HepG2 (cell line): ENCODE measurements at regions not wholly inside any gene's neighbourhood (a gene's known extent, or its start where the extent isn't known, plus 50 kb on each side); places are given as distances from the start of the nearest gene placed in this dataset.
A peak's percentile ranks its signal among the peaks of the same experiment; 100 is the strongest.

Experiments
- ATAC-seq: fragments of 200-7000 bp; cut with Tn5 transposase; 3 replicates; pipeline ENCODE4 v1.9.1; 2020; ENCODE audit warnings: mild to moderate bottlenecking, moderate library complexity
- BruUV-seq: library from RNA; stranded (reverse); fragments of 400-500 nt; replicated peaks from 2 replicates; lab custom pipeline; 2021; lab: Mats Ljungman, UMichigan
- CTCF ChIA-PET: fragments of 300-600 bp; formaldehyde crosslinking; extraction: SDS; loops from one replicate; lab custom pipeline; 2021; ENCODE audit warnings: low total read pairs, inconsistent platforms, low intra/inter-chr PET ratio; lab: Yijun Ruan, JAX
- POLR2A ChIA-PET: fragments of 350-600 bp; sonication (Branson Sonifier 250); formaldehyde crosslinking; loops from one replicate; lab custom pipeline; 2020; ENCODE audit warnings: antibody characterized with exemption, inconsistent platforms; lab: Yijun Ruan, JAX
- DNase-seq: peaks from one replicate; pipeline ENCODE4 v3.0.0-alpha.2; 2015; ENCODE audit warnings: low spot score
- FAIRE-seq: peaks from 3 replicates; lab custom pipeline; 2011; peaks lifted over from hg19 to GRCh38; lab: Jason Lieb, UNC
- H2AFZ ChIP-seq: one replicate; pipeline ENCODE4 v1.6.1; 2011; ENCODE audit warnings: low read length, inconsistent platforms
- H3K27ac ChIP-seq: fragments of 300-600 bp; 3 replicates; pipeline ENCODE4 v1.8.0; 2011; ENCODE audit warnings: mixed run types, mild to moderate bottlenecking, mixed read lengths, low read length, inconsistent platforms; ENCODE audit not compliant: insufficient read depth; ENCODE audit errors: extremely low read length
- H3K27me3 ChIP-seq, 2 experiments: fragments of 200-600 bp in 1 of 2; 2 replicates in 1 of 2; 3 replicates in 1 of 2; pipeline versions ENCODE4 v1.6.0 to v1.8.0; 2011; ENCODE audit warnings: low read length in 2 of 2, mild to moderate bottlenecking in 2 of 2, moderate library complexity in 2 of 2, inconsistent platforms in 1 of 2; ENCODE audit not compliant: insufficient read depth in 2 of 2, control insufficient read depth in 1 of 2
- H3K36me3 ChIP-seq, 2 experiments: fragments of 200-600 bp in 1 of 2; replicated peaks in 1 of 2; 2 replicates in 1 of 2; 3 replicates in 1 of 2; pipeline versions ENCODE4 v1.5.1 to v1.8.0; 2011; ENCODE audit warnings: low read length in 2 of 2, inconsistent platforms in 1 of 2; ENCODE audit not compliant: insufficient read depth in 2 of 2, control insufficient read depth in 1 of 2
- H3K4me1 ChIP-seq: 2 replicates; pipeline ENCODE4 v1.5.1; 2012; ENCODE audit warnings: low read length, inconsistent platforms; ENCODE audit not compliant: insufficient read depth
- H3K4me2 ChIP-seq: 2 replicates; pipeline ENCODE4 v1.6.0; 2011; ENCODE audit warnings: low read depth, low read length, inconsistent platforms
- H3K4me3 ChIP-seq, 3 experiments: fragments of 200-600 bp in 1 of 3; sonication (generic), shearing (Covaris generic) in 1 of 3; replicated peaks in 1 of 3; 2 replicates each; pipeline ENCODE4 v1.5.1; 2011 to 2016; ENCODE audit warnings: low read length in 3 of 3, inconsistent platforms in 2 of 3, low read depth in 2 of 3, mild to moderate bottlenecking in 2 of 3, control low read depth in 1 of 3, mixed read lengths in 1 of 3; ENCODE audit not compliant: insufficient read depth in 1 of 3
- H3K79me2 ChIP-seq: one replicate; pipeline ENCODE4 v1.6.1; 2011; ENCODE audit warnings: low read length, inconsistent platforms; ENCODE audit not compliant: insufficient read depth
- H3K9ac ChIP-seq: 2 replicates; pipeline ENCODE4 v1.6.0; 2011; ENCODE audit warnings: mild to moderate bottlenecking, low read depth, low read length, inconsistent platforms; ENCODE audit not compliant: insufficient read depth
- H3K9me3 ChIP-seq: 2 replicates; pipeline ENCODE4 v1.5.1; 2012; ENCODE audit warnings: mild to moderate bottlenecking, low read length
- H4K20me1 ChIP-seq: 2 replicates; pipeline ENCODE4 v1.6.0; 2011; ENCODE audit warnings: inconsistent platforms, mild to moderate bottlenecking, low read length, moderate library complexity; ENCODE audit not compliant: insufficient read depth
- CHD4 ChIP-seq: fragments of 200-600 bp; sonication (generic); IDR thresholded peaks from 2 replicates; pipeline ENCODE4 v1.7.0; 2017; ENCODE audit warnings: mild to moderate bottlenecking, low read length, borderline replicate concordance
- HNRNPK ChIP-seq: fragments of 200-400 bp; formaldehyde crosslinking; IDR thresholded peaks from 2 replicates; pipeline ENCODE4 v1.6.1; 2018; ENCODE audit warnings: low read length, low read depth, moderate library complexity, mild to moderate bottlenecking; ENCODE audit not compliant: poor library complexity, severe bottlenecking
- SIN3A ChIP-seq: IDR thresholded peaks from 2 replicates; pipeline ENCODE4 v1.6.1; 2011; ENCODE audit warnings: low read depth, mild to moderate bottlenecking, control low read depth, low read length, borderline replicate concordance
- SRF ChIP-seq: IDR thresholded peaks from 2 replicates; pipeline ENCODE4 v1.6.1; 2011; ENCODE audit warnings: mild to moderate bottlenecking, low read depth, low read length, moderate library complexity
- ZBTB42 ChIP-seq: sonication (generic); formaldehyde crosslinking; IDR thresholded peaks from 2 replicates; pipeline ENCODE4 v1.5.0; 2020; ENCODE audit warnings: mild to moderate bottlenecking, missing genetic modification reagents
- ZNF207 ChIP-seq: fragments of 450-650 bp; IDR thresholded peaks from 2 replicates; pipeline ENCODE4 v1.6.1; 2016; ENCODE audit warnings: antibody characterized with exemption, borderline replicate concordance
- ZNF501 ChIP-seq: sonication (generic); formaldehyde crosslinking; IDR thresholded peaks from 2 replicates; pipeline ENCODE4 v1.5.1; 2020; ENCODE audit warnings: mild to moderate bottlenecking, moderate library complexity, missing genetic modification reagents
- ZNF773 ChIP-seq: sonication (generic); formaldehyde crosslinking; IDR thresholded peaks from 2 replicates; pipeline ENCODE4 v1.4.0; 2020; ENCODE audit warnings: missing genetic modification reagents, borderline replicate concordance
- WGBS: methylation state at CpG from one replicate; pipeline ENCODE4 v1.1.6; 2017; ENCODE audit warnings: low lambda C conversion rate; 5-methylcytosine and 5-hydroxymethylcytosine counted together
- in situ Hi-C: cut with HindIII; loops from 2 replicates; pipeline ENCODE4 v1.10.0; 2017; ENCODE audit warnings: low pct_unique_long_range_greater_than_20kb; ENCODE audit not compliant: extremely low pct_ligation_motif_present
- intact Hi-C: fragments of 100-400 bp; cut with micrococcal nuclease; formaldehyde crosslinking; loops from one replicate; pipeline ENCODE4 v1.10.0; 2022; ENCODE audit not compliant: unreplicated experiment

GRCh38 chr7:32289651-32290414 lies 200.3 kb downstream of the LSM5 start (continued):
- TF ChIP-seq SRF (no peak), CHD4 (no peak), ZNF773 (no peak), SIN3A (no peak), ZNF207 (no peak)

GRCh38 chr7:32285698-32286097 lies 204.5 kb downstream of the LSM5 start:
- no TSS peak for BruUV-seq
- no peaks in the 10 kb centered on the region for H3K27me3 ChIP-seq
- no peaks in the 10 kb centered on the region for H4K20me1 ChIP-seq
- DNase-seq (no peak), ATAC-seq (no peak), FAIRE-seq (no peak)
- no peak overlapping the region for H2AFZ ChIP-seq
- H3K36me3 ChIP-seq: no peaks in the 10 kb centered on the region
- H3K4me2 ChIP-seq: no peak overlapping the region
- H3K79me2 ChIP-seq: no peaks in the 10 kb centered on the region
- POLR2A ChIA-PET: no interaction called here
- TF ChIP-seq HNRNPK (peak; percentile 65), ZBTB42 (CRISPR knock-in tag) (no peak)
- 10% methylated on average over 2 of the region's 2 CpGs for WGBS
- in situ Hi-C loops: no loop called here
- no peak overlapping the region for H3K4me3 ChIP-seq
- no peak overlapping the region for H3K27ac ChIP-seq
- no peaks in the 10 kb centered on the region for H3K4me1 ChIP-seq
- H3K9me3 ChIP-seq: no peaks in the 10 kb centered on the region
- CTCF ChIA-PET: no interaction called here
- intact Hi-C loops: no loop called here
- no peak overlapping the region for H3K9ac ChIP-seq

DNA sequence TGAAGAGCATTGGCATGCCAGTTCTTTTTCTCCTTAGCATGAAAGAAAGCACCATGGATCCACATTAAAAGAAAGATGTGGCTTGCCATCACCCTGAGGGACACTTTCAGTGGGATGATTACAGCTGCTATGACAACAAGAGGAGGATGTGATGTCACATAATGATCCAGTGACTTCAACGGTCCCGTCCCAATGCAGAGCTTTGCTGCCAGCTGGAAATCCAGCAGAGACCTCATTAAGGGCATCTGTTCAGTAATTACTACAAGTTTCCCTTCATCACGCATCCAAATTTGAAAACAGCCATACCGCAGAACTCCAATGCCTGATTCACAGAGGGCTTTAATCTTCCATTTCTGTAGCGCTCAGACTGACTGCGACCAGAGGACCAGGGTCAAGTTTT lies 206.6 kb downstream of the LSM5 start:
- Histone ChIP-seq H2AFZ (no peak overlapping the region), H3K4me3 (no peak overlapping the region), H3K9me3 (no peaks in the 10 kb centered on the region), H3K36me3 (no peaks in the 10 kb centered on the region), H3K79me2 (no peaks in the 10 kb centered on the region), H3K4me2 (no peak overlapping the region), H3K9ac (no peak overlapping the region), H3K27me3 (no peaks in the 10 kb centered on the region), H3K4me1 (no peaks in the 10 kb centered on the region), H3K27ac (no peak overlapping the region), H4K20me1 (no peaks in the 10 kb centered on the region)
- POLR2A ChIA-PET: no interaction called here
- 48% methylated on average over 6 of the region's 6 CpGs for WGBS
- FAIRE-seq: no peak
- CTCF ChIA-PET: no interaction called here
- no peak for TF ChIP-seq ZNF501 (CRISPR knock-in tag)
- intact Hi-C loops (no loop called here), in situ Hi-C loops (no loop called here)
- no peak for DNase-seq
- BruUV-seq: no TSS peak
- no peak for ATAC-seq
